SK-N-SH (cell line): ENCODE measurements at regions not wholly inside any gene's neighbourhood (a gene's known extent, or its start where the extent isn't known, plus 50 kb on each side); places are given as distances from the start of the nearest gene placed in this dataset.

Experiments used
- CTCF ChIA-PET: fragments of 300-600, 350-600 bp; formaldehyde crosslinking; extraction: SDS; loops from one replicate; lab custom pipeline; 2021; lab: Yijun Ruan, JAX
- POLR2A ChIA-PET: fragments of 350-600 bp; sonication (Branson Sonifier 250); formaldehyde crosslinking; extraction: SDS; loops from one replicate; lab custom pipeline; 2020; ENCODE audit warnings: antibody characterized with exemption, inconsistent platforms; lab: Yijun Ruan, JAX
- DNase-seq: peaks from one replicate; pipeline ENCODE4 v3.0.0; 2012
- H2AFZ ChIP-seq: fragments of 200-600 bp; sonication (generic); 2 replicates; pipeline ENCODE4 v1.8.1; 2016; ENCODE audit warnings: antibody characterized with exemption, mild to moderate bottlenecking, low read depth
- H3F3A ChIP-seq: fragments of 200-600 bp; sonication (generic); replicated peaks from 2 replicates; pipeline ENCODE3; 2016; ENCODE audit warnings: antibody characterized with exemption, mild to moderate bottlenecking; ENCODE audit not compliant: insufficient read depth
- H3K27ac ChIP-seq, 2 experiments: fragments of 200-500 bp in 1 of 2; fragments of 200-600 bp in 1 of 2; sonication (Bioruptor generic) in 1 of 2; sonication (generic), shearing (Covaris generic) in 1 of 2; 2 replicates each; pipeline versions ENCODE4 v1.5.1 to v1.6.1; 2014 to 2016; ENCODE audit warnings: low read depth in 2 of 2, inconsistent platforms in 1 of 2, low read length in 1 of 2, mild to moderate bottlenecking in 1 of 2, mixed read lengths in 1 of 2
- H3K27me3 ChIP-seq: fragments of 200-600 bp; sonication (generic), shearing (Covaris generic); 2 replicates; pipeline ENCODE4 v1.6.1; 2016; ENCODE audit warnings: mixed run types; ENCODE audit not compliant: insufficient read depth
- H3K36me3 ChIP-seq, 2 experiments: fragments of 200-500 bp in 1 of 2; fragments of 200-600 bp in 1 of 2; sonication (Bioruptor generic) in 1 of 2; sonication (generic) in 1 of 2; replicated peaks in 1 of 2; 2 replicates each; pipeline versions ENCODE3 to v1.5.1; 2014 to 2016; ENCODE audit warnings: low read length in 1 of 2, mild to moderate bottlenecking in 1 of 2; ENCODE audit not compliant: insufficient read depth in 2 of 2, control insufficient read depth in 1 of 2
- H3K4me1 ChIP-seq, 2 experiments: fragments of 200-500 bp in 1 of 2; fragments of 200-600 bp in 1 of 2; sonication (Bioruptor generic) in 1 of 2; sonication (generic), shearing (Covaris generic) in 1 of 2; 2 replicates each; pipeline versions ENCODE4 v1.5.1 to v1.6.1; 2014 to 2016; ENCODE audit warnings: low read depth in 1 of 2, low read length in 1 of 2, mixed run types in 1 of 2; ENCODE audit not compliant: insufficient read depth in 2 of 2, control insufficient read depth in 1 of 2
- H3K4me2 ChIP-seq: fragments of 200-600 bp; sonication (generic), shearing (Covaris generic); 2 replicates; pipeline ENCODE4 v1.6.1; 2017; ENCODE audit warnings: mixed run types
- H3K4me3 ChIP-seq, 2 experiments: fragments of 200-500 bp in 1 of 2; fragments of 200-600 bp in 1 of 2; sonication (Bioruptor generic) in 1 of 2; sonication (generic), shearing (Covaris generic) in 1 of 2; 2 replicates each; pipeline versions ENCODE4 v1.5.1 to v1.8.1; 2014 to 2016; ENCODE audit warnings: low read depth in 2 of 2, inconsistent platforms in 1 of 2, low read length in 1 of 2, mild to moderate bottlenecking in 1 of 2, mixed read lengths in 1 of 2, moderate library complexity in 1 of 2
- H3K79me2 ChIP-seq: fragments of 200-600 bp; sonication (generic); 2 replicates; pipeline ENCODE4 v1.8.1; 2017; ENCODE audit warnings: mild to moderate bottlenecking; ENCODE audit not compliant: insufficient read depth
- H3K9ac ChIP-seq: fragments of 200-600 bp; sonication (generic); 2 replicates; pipeline ENCODE4 v1.6.1; 2017; ENCODE audit warnings: mixed run types
- H3K9me2 ChIP-seq: fragments of 200-600 bp; sonication (generic); 2 replicates; pipeline ENCODE4 v1.6.1; 2017; ENCODE audit warnings: mixed run types
- H3K9me3 ChIP-seq: fragments of 200-600 bp; sonication (generic); 2 replicates; pipeline ENCODE4 v1.6.1; 2017; ENCODE audit warnings: mixed run types, mild to moderate bottlenecking, moderate library complexity
- H4K20me1 ChIP-seq: fragments of 200-600 bp; sonication (generic); 2 replicates; pipeline ENCODE4 v1.6.1; 2017; ENCODE audit warnings: mild to moderate bottlenecking, mixed run types; ENCODE audit not compliant: insufficient read depth
- CHD2 ChIP-seq: fragments of 150-350 bp; IDR thresholded peaks from 2 replicates; pipeline ENCODE4 v1.6.1; 2018; ENCODE audit warnings: low read length; ENCODE audit not compliant: partially characterized antibody
- EP300 ChIP-seq, 2 experiments: IDR thresholded peaks; 2 replicates each; pipeline versions ENCODE4 v1.4.0 to v1.6.1; 2012; ENCODE audit warnings: borderline replicate concordance in 1 of 2, low read depth in 1 of 2, low read length in 1 of 2
- FOSL2 ChIP-seq: IDR thresholded peaks from 2 replicates; pipeline ENCODE4 v1.4.0; 2012; ENCODE audit warnings: low read depth, mild to moderate bottlenecking, moderate library complexity, borderline replicate concordance
- JUND ChIP-seq: IDR thresholded peaks from 2 replicates; pipeline ENCODE4 v1.4.0; 2012
- POLR2AphosphoS5 ChIP-seq: IDR thresholded peaks from 2 replicates; pipeline ENCODE4 v1.6.1; 2012; ENCODE audit warnings: low read depth, low read length
- SMC3 ChIP-seq: IDR thresholded peaks from 2 replicates; pipeline ENCODE4 v1.6.1; 2012; ENCODE audit warnings: low read depth, low read length, improper control_type of control experiment
- TCF12 ChIP-seq: IDR thresholded peaks from 2 replicates; pipeline ENCODE4 v1.4.0; 2012
- TEAD4 ChIP-seq: IDR thresholded peaks from 2 replicates; pipeline ENCODE4 v1.4.0; 2012; ENCODE audit warnings: mild to moderate bottlenecking, borderline replicate concordance; ENCODE audit not compliant: insufficient read depth
- WGBS: methylation state at CpG from one replicate; pipeline ENCODE4 v1.1.6; 2017; ENCODE audit warnings: low lambda C conversion rate; 5-methylcytosine and 5-hydroxymethylcytosine counted together
- TF ChIP-seq, protein P1 (sequence below): IDR thresholded peaks from 2 replicates; pipeline ENCODE4 v1.6.1; 2012; ENCODE audit warnings: mild to moderate bottlenecking, low read depth, low read length, moderate library complexity
- TF ChIP-seq, protein P2 (sequence below): IDR thresholded peaks from 2 replicates; pipeline ENCODE4 v1.4.0; 2012; ENCODE audit warnings: low read depth, borderline replicate concordance
- TF ChIP-seq, protein P3 (sequence below): fragments of 150-350 bp; IDR thresholded peaks from 2 replicates; pipeline ENCODE4 v1.6.1; 2017; ENCODE audit warnings: antibody characterized with exemption, low read length, low read depth, borderline replicate concordance

DNA sequence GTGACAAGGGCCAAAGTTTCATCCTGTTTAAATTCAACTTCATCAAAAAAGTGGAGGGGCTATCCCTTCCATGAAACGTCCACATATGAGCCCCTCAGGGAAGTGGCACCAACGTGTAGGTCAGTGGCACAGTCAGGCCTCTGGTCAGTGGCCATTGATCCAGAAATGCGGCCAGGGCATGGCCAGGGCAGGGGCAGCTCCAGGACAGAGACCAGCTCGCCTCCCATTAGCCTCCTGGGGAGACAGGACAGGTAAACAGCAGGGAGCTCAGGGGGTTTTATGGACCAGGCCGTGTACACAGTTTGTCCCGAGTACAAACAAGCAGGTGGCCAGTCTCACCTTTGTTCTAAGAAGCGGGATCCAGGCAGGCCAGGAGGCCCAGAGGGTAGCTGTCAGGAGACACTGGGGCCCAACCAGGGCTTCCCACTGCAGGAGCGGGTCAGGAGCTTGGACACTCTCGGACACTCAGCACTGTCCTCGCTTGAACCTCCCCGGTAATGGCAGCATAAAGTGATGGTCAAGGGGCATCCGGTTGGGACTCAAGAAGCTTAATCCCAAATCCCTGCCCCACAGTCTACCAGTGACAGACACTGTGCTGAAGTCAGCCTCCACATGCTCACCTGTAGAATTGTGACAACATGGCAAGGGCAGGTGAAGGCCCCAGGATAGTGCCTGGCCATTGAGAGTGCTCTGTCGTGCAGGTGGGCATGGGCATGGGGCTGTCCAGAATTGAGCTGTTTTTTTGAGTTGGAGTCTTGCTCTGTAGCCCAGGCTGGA lies 144.1 kb upstream of the ERRFI1 start:
- CTCF ChIA-PET: no interaction called here
- POLR2A ChIA-PET: no interaction called here
- Histone ChIP-seq H3F3A (no peaks in the 10 kb centered on the region), H3K9me3 (no peaks in the 10 kb centered on the region), H3K79me2 (no peaks in the 10 kb centered on the region), H4K20me1 (no peaks in the 10 kb centered on the region), H3K9me2 (no peaks in the 10 kb centered on the region), H2AFZ (peak overlapping the region; percentile 94), H3K27ac (peak overlapping the region; percentile 77 to 91), H3K4me3 (no peak overlapping the region), H3K36me3 (no peaks in the 10 kb centered on the region), H3K4me2 (no peak overlapping the region), H3K4me1 (peaks cover 10 to 12% of the 10 kb centered on the region in 2 experiments; a peak in 2 of 4 replicates), H3K9ac (peak overlapping the region; percentile 30; the same call in 1 of the 2 replicates), H3K27me3 (no peaks in the 10 kb centered on the region)
- TF ChIP-seq, protein P1, sequence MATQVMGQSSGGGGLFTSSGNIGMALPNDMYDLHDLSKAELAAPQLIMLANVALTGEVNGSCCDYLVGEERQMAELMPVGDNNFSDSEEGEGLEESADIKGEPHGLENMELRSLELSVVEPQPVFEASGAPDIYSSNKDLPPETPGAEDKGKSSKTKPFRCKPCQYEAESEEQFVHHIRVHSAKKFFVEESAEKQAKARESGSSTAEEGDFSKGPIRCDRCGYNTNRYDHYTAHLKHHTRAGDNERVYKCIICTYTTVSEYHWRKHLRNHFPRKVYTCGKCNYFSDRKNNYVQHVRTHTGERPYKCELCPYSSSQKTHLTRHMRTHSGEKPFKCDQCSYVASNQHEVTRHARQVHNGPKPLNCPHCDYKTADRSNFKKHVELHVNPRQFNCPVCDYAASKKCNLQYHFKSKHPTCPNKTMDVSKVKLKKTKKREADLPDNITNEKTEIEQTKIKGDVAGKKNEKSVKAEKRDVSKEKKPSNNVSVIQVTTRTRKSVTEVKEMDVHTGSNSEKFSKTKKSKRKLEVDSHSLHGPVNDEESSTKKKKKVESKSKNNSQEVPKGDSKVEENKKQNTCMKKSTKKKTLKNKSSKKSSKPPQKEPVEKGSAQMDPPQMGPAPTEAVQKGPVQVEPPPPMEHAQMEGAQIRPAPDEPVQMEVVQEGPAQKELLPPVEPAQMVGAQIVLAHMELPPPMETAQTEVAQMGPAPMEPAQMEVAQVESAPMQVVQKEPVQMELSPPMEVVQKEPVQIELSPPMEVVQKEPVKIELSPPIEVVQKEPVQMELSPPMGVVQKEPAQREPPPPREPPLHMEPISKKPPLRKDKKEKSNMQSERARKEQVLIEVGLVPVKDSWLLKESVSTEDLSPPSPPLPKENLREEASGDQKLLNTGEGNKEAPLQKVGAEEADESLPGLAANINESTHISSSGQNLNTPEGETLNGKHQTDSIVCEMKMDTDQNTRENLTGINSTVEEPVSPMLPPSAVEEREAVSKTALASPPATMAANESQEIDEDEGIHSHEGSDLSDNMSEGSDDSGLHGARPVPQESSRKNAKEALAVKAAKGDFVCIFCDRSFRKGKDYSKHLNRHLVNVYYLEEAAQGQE: no peak
- TF ChIP-seq JUND: no peak
- TF ChIP-seq FOSL2: no peak
- whole genome bisulfite sequencing: 77% methylated on average over 9 of the region's 13 CpGs
- DNase-seq: no peak

DNA sequence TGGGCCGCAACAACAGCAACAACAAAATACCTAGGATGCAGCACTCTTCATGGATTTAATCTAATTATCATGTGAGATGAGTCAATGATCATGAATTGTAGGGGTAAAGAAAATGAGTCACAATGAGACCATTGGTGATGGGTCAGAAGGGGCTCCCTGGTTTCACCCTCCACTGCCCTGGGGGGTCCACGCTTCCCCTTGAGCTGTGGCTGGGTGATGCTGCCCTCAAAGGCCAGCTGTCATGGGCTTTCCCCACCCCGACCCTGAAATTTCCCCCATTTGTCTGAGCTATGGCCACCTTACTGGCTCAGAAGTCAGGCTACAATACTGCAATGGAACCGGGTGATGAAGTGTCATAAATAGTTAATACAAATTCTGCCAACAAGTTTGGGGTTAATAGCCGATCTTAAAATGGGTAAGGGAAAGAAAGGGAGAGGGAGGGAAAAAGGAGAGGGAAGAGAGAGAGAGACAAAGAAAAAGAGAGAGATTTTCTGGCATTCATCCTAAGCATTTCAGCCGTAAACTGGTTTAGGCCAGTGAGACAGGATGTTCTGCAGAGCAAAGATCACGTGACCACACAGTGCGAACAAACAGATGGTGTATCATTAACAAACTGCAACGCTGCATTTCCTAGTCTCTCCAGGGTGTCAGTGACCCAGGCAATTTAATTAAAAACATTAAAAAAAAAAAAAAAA lies 143.4 kb upstream of the ERRFI1 start:
- peak overlapping the region; percentile 94 for H2AFZ ChIP-seq
- POLR2A ChIA-PET: no interaction called here
- CTCF ChIA-PET: interaction anchor here (0.7 kb wide), 1 partner anchor 15 kb away, joined by 4 read pairs; no protein-coding TSS in a partner anchor
- TF ChIP-seq, protein P2, sequence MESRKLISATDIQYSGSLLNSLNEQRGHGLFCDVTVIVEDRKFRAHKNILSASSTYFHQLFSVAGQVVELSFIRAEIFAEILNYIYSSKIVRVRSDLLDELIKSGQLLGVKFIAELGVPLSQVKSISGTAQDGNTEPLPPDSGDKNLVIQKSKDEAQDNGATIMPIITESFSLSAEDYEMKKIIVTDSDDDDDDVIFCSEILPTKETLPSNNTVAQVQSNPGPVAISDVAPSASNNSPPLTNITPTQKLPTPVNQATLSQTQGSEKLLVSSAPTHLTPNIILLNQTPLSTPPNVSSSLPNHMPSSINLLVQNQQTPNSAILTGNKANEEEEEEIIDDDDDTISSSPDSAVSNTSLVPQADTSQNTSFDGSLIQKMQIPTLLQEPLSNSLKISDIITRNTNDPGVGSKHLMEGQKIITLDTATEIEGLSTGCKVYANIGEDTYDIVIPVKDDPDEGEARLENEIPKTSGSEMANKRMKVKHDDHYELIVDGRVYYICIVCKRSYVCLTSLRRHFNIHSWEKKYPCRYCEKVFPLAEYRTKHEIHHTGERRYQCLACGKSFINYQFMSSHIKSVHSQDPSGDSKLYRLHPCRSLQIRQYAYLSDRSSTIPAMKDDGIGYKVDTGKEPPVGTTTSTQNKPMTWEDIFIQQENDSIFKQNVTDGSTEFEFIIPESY: no peak
- TF ChIP-seq EP300 (IDR thresholded peaks at IDR 0.05; ENCODE audit: borderline replicate concordance in 1 of 2, low read depth in 1 of 2, low read length in 1 of 2) (0 out of 4 replicates have a peak, but pooled peaks of 1 of the 2 experiments have one; percentile 13), TCF12 (no peak; the same call in none of the 2 replicates), POLR2AphosphoS5 (0 out of 2 replicates have a peak, but pooled peaks have one; percentile 11), CHD2 (no peak), TEAD4 (peak; percentile 8; the same call in 1 of the 2 replicates), SMC3 (no peak)
- TF ChIP-seq, protein P3, sequence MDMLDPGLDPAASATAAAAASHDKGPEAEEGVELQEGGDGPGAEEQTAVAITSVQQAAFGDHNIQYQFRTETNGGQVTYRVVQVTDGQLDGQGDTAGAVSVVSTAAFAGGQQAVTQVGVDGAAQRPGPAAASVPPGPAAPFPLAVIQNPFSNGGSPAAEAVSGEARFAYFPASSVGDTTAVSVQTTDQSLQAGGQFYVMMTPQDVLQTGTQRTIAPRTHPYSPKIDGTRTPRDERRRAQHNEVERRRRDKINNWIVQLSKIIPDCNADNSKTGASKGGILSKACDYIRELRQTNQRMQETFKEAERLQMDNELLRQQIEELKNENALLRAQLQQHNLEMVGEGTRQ: peak; percentile 71
- TF ChIP-seq, protein P1: no peak

More for the DNA sequence above, 143.4 kb upstream of the ERRFI1 start:
- Histone ChIP-seq H3K27ac (peak overlapping the region; percentile 77 to 91), H3K9me3 (no peaks in the 10 kb centered on the region), H3K4me2 (peak overlapping the region; percentile 69; the same call in 1 of the 2 replicates), H3K9ac (peak overlapping the region; percentile 65; the same call in 1 of the 2 replicates), H3F3A (no peaks in the 10 kb centered on the region), H4K20me1 (no peaks in the 10 kb centered on the region), H3K4me3 (no peak overlapping the region), H3K36me3 (no peaks in the 10 kb centered on the region), H3K79me2 (no peaks in the 10 kb centered on the region), H3K27me3 (no peaks in the 10 kb centered on the region), H3K4me1 (peaks cover 10 to 12% of the 10 kb centered on the region in 2 experiments; a peak in 2 of 4 replicates), H3K9me2 (no peaks in the 10 kb centered on the region)
- DNase-seq: peak; percentile 67
- WGBS: 16% methylated on average over 9 of the region's 9 CpGs
